SK-N-SH (cell line): ENCODE measurements at regions not wholly inside any gene's neighbourhood (a gene's known extent, or its start where the extent isn't known, plus 50 kb on each side); places are given as distances from the start of the nearest gene placed in this dataset.

ENCODE experiments used
- CTCF ChIA-PET: fragments of 300-600, 350-600 bp; formaldehyde crosslinking; extraction: SDS; loops from one replicate; lab custom pipeline; 2021; lab: Yijun Ruan, JAX
- POLR2A ChIA-PET: fragments of 350-600 bp; sonication (Branson Sonifier 250); formaldehyde crosslinking; extraction: SDS; loops from one replicate; lab custom pipeline; 2020; ENCODE audit warnings: antibody characterized with exemption, inconsistent platforms; lab: Yijun Ruan, JAX
- DNase-seq: peaks from one replicate; pipeline ENCODE4 v3.0.0; 2012
- H2AFZ ChIP-seq: fragments of 200-600 bp; sonication (generic); 2 replicates; pipeline ENCODE4 v1.8.1; 2016; ENCODE audit warnings: antibody characterized with exemption, mild to moderate bottlenecking, low read depth
- H3F3A ChIP-seq: fragments of 200-600 bp; sonication (generic); replicated peaks from 2 replicates; pipeline ENCODE3; 2016; ENCODE audit warnings: antibody characterized with exemption, mild to moderate bottlenecking; ENCODE audit not compliant: insufficient read depth
- H3K27ac ChIP-seq, 2 experiments: fragments of 200-500 bp in 1 of 2; fragments of 200-600 bp in 1 of 2; sonication (Bioruptor generic) in 1 of 2; sonication (generic), shearing (Covaris generic) in 1 of 2; 2 replicates each; pipeline versions ENCODE4 v1.5.1 to v1.6.1; 2014 to 2016; ENCODE audit warnings: low read depth in 2 of 2, inconsistent platforms in 1 of 2, low read length in 1 of 2, mild to moderate bottlenecking in 1 of 2, mixed read lengths in 1 of 2
- H3K27me3 ChIP-seq: fragments of 200-600 bp; sonication (generic), shearing (Covaris generic); 2 replicates; pipeline ENCODE4 v1.6.1; 2016; ENCODE audit warnings: mixed run types; ENCODE audit not compliant: insufficient read depth
- H3K36me3 ChIP-seq, 2 experiments: fragments of 200-500 bp in 1 of 2; fragments of 200-600 bp in 1 of 2; sonication (Bioruptor generic) in 1 of 2; sonication (generic) in 1 of 2; replicated peaks in 1 of 2; 2 replicates each; pipeline versions ENCODE3 to v1.5.1; 2014 to 2016; ENCODE audit warnings: low read length in 1 of 2, mild to moderate bottlenecking in 1 of 2; ENCODE audit not compliant: insufficient read depth in 2 of 2, control insufficient read depth in 1 of 2
- H3K4me1 ChIP-seq, 2 experiments: fragments of 200-500 bp in 1 of 2; fragments of 200-600 bp in 1 of 2; sonication (Bioruptor generic) in 1 of 2; sonication (generic), shearing (Covaris generic) in 1 of 2; 2 replicates each; pipeline versions ENCODE4 v1.5.1 to v1.6.1; 2014 to 2016; ENCODE audit warnings: low read depth in 1 of 2, low read length in 1 of 2, mixed run types in 1 of 2; ENCODE audit not compliant: insufficient read depth in 2 of 2, control insufficient read depth in 1 of 2
- H3K4me2 ChIP-seq: fragments of 200-600 bp; sonication (generic), shearing (Covaris generic); 2 replicates; pipeline ENCODE4 v1.6.1; 2017; ENCODE audit warnings: mixed run types
- H3K4me3 ChIP-seq, 2 experiments: fragments of 200-500 bp in 1 of 2; fragments of 200-600 bp in 1 of 2; sonication (Bioruptor generic) in 1 of 2; sonication (generic), shearing (Covaris generic) in 1 of 2; 2 replicates each; pipeline versions ENCODE4 v1.5.1 to v1.8.1; 2014 to 2016; ENCODE audit warnings: low read depth in 2 of 2, inconsistent platforms in 1 of 2, low read length in 1 of 2, mild to moderate bottlenecking in 1 of 2, mixed read lengths in 1 of 2, moderate library complexity in 1 of 2
- H3K79me2 ChIP-seq: fragments of 200-600 bp; sonication (generic); 2 replicates; pipeline ENCODE4 v1.8.1; 2017; ENCODE audit warnings: mild to moderate bottlenecking; ENCODE audit not compliant: insufficient read depth
- H3K9ac ChIP-seq: fragments of 200-600 bp; sonication (generic); 2 replicates; pipeline ENCODE4 v1.6.1; 2017; ENCODE audit warnings: mixed run types
- H3K9me2 ChIP-seq: fragments of 200-600 bp; sonication (generic); 2 replicates; pipeline ENCODE4 v1.6.1; 2017; ENCODE audit warnings: mixed run types
- H3K9me3 ChIP-seq: fragments of 200-600 bp; sonication (generic); 2 replicates; pipeline ENCODE4 v1.6.1; 2017; ENCODE audit warnings: mixed run types, mild to moderate bottlenecking, moderate library complexity
- H4K20me1 ChIP-seq: fragments of 200-600 bp; sonication (generic); 2 replicates; pipeline ENCODE4 v1.6.1; 2017; ENCODE audit warnings: mild to moderate bottlenecking, mixed run types; ENCODE audit not compliant: insufficient read depth
- CHD2 ChIP-seq: fragments of 150-350 bp; IDR thresholded peaks from 2 replicates; pipeline ENCODE4 v1.6.1; 2018; ENCODE audit warnings: low read length; ENCODE audit not compliant: partially characterized antibody
- CTCF ChIP-seq: fragments of 200-600 bp; sonication (generic); IDR thresholded peaks from 2 replicates; pipeline ENCODE4 v1.6.1; 2017; ENCODE audit warnings: antibody characterized with exemption, mild to moderate bottlenecking, moderate library complexity
- ELF1 ChIP-seq: IDR thresholded peaks from 2 replicates; pipeline ENCODE4 v1.4.0; 2012
- EP300 ChIP-seq, 2 experiments: IDR thresholded peaks; 2 replicates each; pipeline versions ENCODE4 v1.4.0 to v1.6.1; 2012; ENCODE audit warnings: borderline replicate concordance in 1 of 2, low read depth in 1 of 2, low read length in 1 of 2
- FOSL2 ChIP-seq: IDR thresholded peaks from 2 replicates; pipeline ENCODE4 v1.4.0; 2012; ENCODE audit warnings: low read depth, mild to moderate bottlenecking, moderate library complexity, borderline replicate concordance
- FOXJ3 ChIP-seq: sonication (generic); formaldehyde crosslinking; IDR thresholded peaks from 2 replicates; pipeline ENCODE4 v1.5.1; 2020; ENCODE audit warnings: mild to moderate bottlenecking, missing genetic modification reagents
- GATA2 ChIP-seq: sonication (generic); formaldehyde crosslinking; IDR thresholded peaks from 2 replicates; pipeline ENCODE4 v1.5.0; 2020; ENCODE audit warnings: mild to moderate bottlenecking, missing genetic modification reagents
- JUND ChIP-seq: IDR thresholded peaks from 2 replicates; pipeline ENCODE4 v1.4.0; 2012
- MAX ChIP-seq: IDR thresholded peaks from 2 replicates; pipeline ENCODE4 v1.4.0; 2012; ENCODE audit warnings: low read depth
- MEF2A ChIP-seq: IDR thresholded peaks from 2 replicates; pipeline ENCODE4 v1.4.0; 2012; ENCODE audit warnings: low read depth, borderline replicate concordance
- MXI1 ChIP-seq: IDR thresholded peaks from 2 replicates; pipeline ENCODE4 v1.6.1; 2012; ENCODE audit warnings: mild to moderate bottlenecking, low read depth, low read length, improper control_type of control experiment
- PBX3 ChIP-seq: IDR thresholded peaks from 2 replicates; pipeline ENCODE4; 2012
- REST ChIP-seq: IDR thresholded peaks from 2 replicates; pipeline ENCODE4 v1.6.1; 2012; ENCODE audit warnings: mild to moderate bottlenecking, low read depth, low read length, moderate library complexity
- RFX5 ChIP-seq: IDR thresholded peaks from 2 replicates; pipeline ENCODE4 v1.6.1; 2012; ENCODE audit warnings: mild to moderate bottlenecking, improper control_type of control experiment, low read length
- RXRA ChIP-seq: IDR thresholded peaks from 2 replicates; pipeline ENCODE4 v1.4.0; 2012; ENCODE audit warnings: low read depth, mild to moderate bottlenecking, borderline replicate concordance
- SIN3A ChIP-seq: IDR thresholded peaks from 2 replicates; pipeline ENCODE4 v1.6.1; 2012; ENCODE audit warnings: low read depth, mild to moderate bottlenecking, low read length, moderate library complexity, borderline replicate concordance
- TCF12 ChIP-seq: IDR thresholded peaks from 2 replicates; pipeline ENCODE4 v1.4.0; 2012
- TEAD4 ChIP-seq: IDR thresholded peaks from 2 replicates; pipeline ENCODE4 v1.4.0; 2012; ENCODE audit warnings: mild to moderate bottlenecking, borderline replicate concordance; ENCODE audit not compliant: insufficient read depth
- USF2 ChIP-seq: fragments of 150-350 bp; IDR thresholded peaks from 2 replicates; pipeline ENCODE4 v1.6.1; 2017; ENCODE audit warnings: antibody characterized with exemption, low read length, low read depth, borderline replicate concordance
- YY1 ChIP-seq: IDR thresholded peaks from 2 replicates; pipeline ENCODE4 v1.4.0; 2012; ENCODE audit warnings: low read depth, mild to moderate bottlenecking
- WGBS: methylation state at CpG from one replicate; pipeline ENCODE4 v1.1.6; 2017; ENCODE audit warnings: low lambda C conversion rate; 5-methylcytosine and 5-hydroxymethylcytosine counted together

- no peaks in the 10 kb centered on the region for H3K36me3 ChIP-seq
- no peaks in the 10 kb centered on the region for H3K79me2 ChIP-seq
- no peak for DNase-seq
- no peak for TF ChIP-seq FOXJ3 (CRISPR knock-in tag)
- no peak for TF ChIP-seq YY1
- TF ChIP-seq RFX5: no peak
- H3K9me3 ChIP-seq: no peaks in the 10 kb centered on the region
- H3K4me2 ChIP-seq: no peak overlapping the region
- H3K4me1 ChIP-seq: peaks cover 3 to 32% of the 10 kb centered on the region in 2 experiments; a peak in 3 of 4 replicates
- H3F3A ChIP-seq: no peaks in the 10 kb centered on the region
- no peaks in the 10 kb centered on the region for H4K20me1 ChIP-seq
- no peaks in the 10 kb centered on the region for H3K27me3 ChIP-seq
- no peak overlapping the region for H3K27ac ChIP-seq
- 67% methylated on average over 9 of the region's 9 CpGs for WGBS
- no peak overlapping the region for H3K4me3 ChIP-seq
- POLR2A ChIA-PET: no interaction called here
- CTCF ChIA-PET: interaction anchor here (0.9 to 2.5 kb wide), 8 partner anchors 9 to 955 kb away, joined by 3 to 10 read pairs (median 4); no protein-coding TSS in a partner anchor
- no peaks in the 10 kb centered on the region for H3K9me2 ChIP-seq
- no peak overlapping the region for H3K9ac ChIP-seq
- H2AFZ ChIP-seq: no peak overlapping the region
Observed at GRCh38 chr16:51761001-51761400, 609.9 kb upstream of the SALL1 start.

- H3K9me2 ChIP-seq: no peaks in the 10 kb centered on the region
- WGBS: 27% methylated on average over 5 of the region's 5 CpGs
- ChIA-PET CTCF (interaction anchor here (0.5 to 2.5 kb wide), 11 partner anchors 10 to 954 kb away, joined by 3 to 10 read pairs (median 3); no protein-coding TSS in a partner anchor), POLR2A (no interaction called here)
- H3K9ac ChIP-seq: no peak overlapping the region
- H3K4me3 ChIP-seq: no peak overlapping the region
- H3K36me3 ChIP-seq: no peaks in the 10 kb centered on the region
- no peaks in the 10 kb centered on the region for H3K9me3 ChIP-seq
- no peak overlapping the region for H3K4me2 ChIP-seq
- H3K27ac ChIP-seq: peak overlapping the region in 1 of 2 experiments; percentile 53; a peak in 2 of 4 replicates
- H3K79me2 ChIP-seq: no peaks in the 10 kb centered on the region
- peaks cover 3 to 36% of the 10 kb centered on the region in 2 experiments; a peak in 3 of 4 replicates for H3K4me1 ChIP-seq
- no peaks in the 10 kb centered on the region for H3K27me3 ChIP-seq
- no peak for DNase-seq
- no peak overlapping the region for H2AFZ ChIP-seq
- no peaks in the 10 kb centered on the region for H4K20me1 ChIP-seq
- no peaks in the 10 kb centered on the region for H3F3A ChIP-seq
- TF ChIP-seq PBX3: no peak
- no peak for TF ChIP-seq TEAD4
- TF ChIP-seq RXRA: no peak
- no peak for TF ChIP-seq REST
- TF ChIP-seq FOXJ3 (CRISPR knock-in tag): no peak
- TF ChIP-seq MAX: no peak
- no peak for TF ChIP-seq MEF2A
- TF ChIP-seq SIN3A: no peak
- TF ChIP-seq YY1: no peak
- no peak for TF ChIP-seq CTCF
- no peak for TF ChIP-seq USF2
- no peak for TF ChIP-seq ELF1
- peak; percentile 38; the same call in 1 of the 2 replicates for TF ChIP-seq GATA2 (CRISPR knock-in tag)
- TF ChIP-seq TCF12: no peak
- TF ChIP-seq CHD2: peak; percentile 41
- peak in 1 of 2 experiments; percentile 79; a peak in 2 of 4 replicates for TF ChIP-seq EP300 (IDR thresholded peaks at IDR 0.05; ENCODE audit: borderline replicate concordance in 1 of 2, low read depth in 1 of 2, low read length in 1 of 2)
- 0 out of 2 replicates have a peak, but pooled peaks have one; percentile 9 for TF ChIP-seq MXI1
- TF ChIP-seq JUND: no peak
- TF ChIP-seq FOSL2: no peak
Observed at GRCh38 chr16:51759999-51760398, 608.9 kb upstream of the SALL1 start.
